ENCODE measurements at regions not wholly inside any gene's neighbourhood (a gene's known extent, or its start where the extent isn't known, plus 50 kb on each side); places are given as distances from the start of the nearest gene placed in this dataset.

GRCh38 chr10:105908701-105909100 lies 1255.8 kb downstream of the SORCS1 start:
- H3K4me3 Mint-ChIP-seq, result no peak overlapping the region
- H3K9me3 Mint-ChIP-seq, result no peaks in the 10 kb centered on the region
- H3K36me3 Mint-ChIP-seq, result no peaks in the 10 kb centered on the region
- H3K27ac Mint-ChIP-seq, result no peak overlapping the region
- no peaks in the 10 kb centered on the region for H3K4me1 Mint-ChIP-seq
- no peak for TF ChIP-seq CTCF (IDR thresholded peaks at IDR 0.05; ENCODE audit: unreplicated experiment)
- H3K27me3 Mint-ChIP-seq (ENCODE audit: low read depth), result peaks cover 15% of the 10 kb centered on the region
- no peak for DNase-seq (ENCODE audit: low spot score in 2 of 2, unreplicated experiment in 2 of 2)

GRCh38 chr10:105885495-105885894 lies 1244.4 kb downstream of the SORCS3 start:
- no peak overlapping the region for H3K4me3 Mint-ChIP-seq
- peaks cover 18% of the 10 kb centered on the region for H3K9me3 Mint-ChIP-seq
- H3K36me3 Mint-ChIP-seq, result no peaks in the 10 kb centered on the region
- H3K27me3 Mint-ChIP-seq (ENCODE audit: low read depth), result peaks cover 1% of the 10 kb centered on the region
- no peak overlapping the region for H3K27ac Mint-ChIP-seq
- no peaks in the 10 kb centered on the region for H3K4me1 Mint-ChIP-seq
- TF ChIP-seq CTCF (IDR thresholded peaks at IDR 0.05; ENCODE audit: unreplicated experiment), result no peak
- DNase-seq (ENCODE audit: low spot score in 2 of 2, unreplicated experiment in 2 of 2), result no peak

GRCh38 chr10:105879401-105879800 lies 1238.3 kb downstream of the SORCS3 start:
- Mint-ChIP-seq H3K4me1 (no peaks in the 10 kb centered on the region), H3K36me3 (no peaks in the 10 kb centered on the region), H3K4me3 (no peak overlapping the region), H3K27ac (no peak overlapping the region), H3K27me3 (ENCODE audit: low read depth) (peaks cover 1% of the 10 kb centered on the region), H3K9me3 (no peaks in the 10 kb centered on the region)
- DNase-seq (ENCODE audit: low spot score in 2 of 2, unreplicated experiment in 2 of 2), result no peak
- TF ChIP-seq CTCF (IDR thresholded peaks at IDR 0.05; ENCODE audit: unreplicated experiment), result no peak

GRCh38 chr10:105875050-105875449 lies 1234.0 kb downstream of the SORCS3 start:
- peaks cover 32% of the 10 kb centered on the region for H3K9me3 Mint-ChIP-seq
- H3K27ac Mint-ChIP-seq, result no peak overlapping the region
- no peak for TF ChIP-seq CTCF (IDR thresholded peaks at IDR 0.05; ENCODE audit: unreplicated experiment)
- H3K36me3 Mint-ChIP-seq, result no peaks in the 10 kb centered on the region
- DNase-seq (ENCODE audit: low spot score in 2 of 2, unreplicated experiment in 2 of 2), result no peak
- no peak overlapping the region for H3K4me3 Mint-ChIP-seq
- H3K27me3 Mint-ChIP-seq (ENCODE audit: low read depth), result no peaks in the 10 kb centered on the region
- H3K4me1 Mint-ChIP-seq, result no peaks in the 10 kb centered on the region

GRCh38 chr10:105872665-105873064 lies 1231.6 kb downstream of the SORCS3 start:
- no peak for DNase-seq (ENCODE audit: low spot score in 2 of 2, unreplicated experiment in 2 of 2)
- no peak for TF ChIP-seq CTCF (IDR thresholded peaks at IDR 0.05; ENCODE audit: unreplicated experiment)
- Mint-ChIP-seq H3K27me3 (ENCODE audit: low read depth) (no peaks in the 10 kb centered on the region), H3K27ac (no peak overlapping the region), H3K4me1 (no peaks in the 10 kb centered on the region), H3K9me3 (peaks cover 32% of the 10 kb centered on the region), H3K36me3 (no peaks in the 10 kb centered on the region), H3K4me3 (no peak overlapping the region)

- Mint-ChIP-seq H3K4me3 (no peak overlapping the region), H3K27ac (no peak overlapping the region), H3K36me3 (no peaks in the 10 kb centered on the region), H3K4me1 (no peaks in the 10 kb centered on the region), H3K9me3 (peaks cover 29% of the 10 kb centered on the region), H3K27me3 (ENCODE audit: low read depth) (peaks cover 1% of the 10 kb centered on the region)
- no peak for TF ChIP-seq CTCF (IDR thresholded peaks at IDR 0.05; ENCODE audit: unreplicated experiment)
- DNase-seq (ENCODE audit: low spot score in 2 of 2, unreplicated experiment in 2 of 2), result no peak
Observed at GRCh38 chr10:105868935-105869334, 1227.8 kb downstream of the SORCS3 start.

Measured in mesothelial cell of epicardium (in vitro differentiated cells).